IMR-90 (cell line): ENCODE measurements at regions not wholly inside any gene's neighbourhood (a gene's known extent, or its start where the extent isn't known, plus 50 kb on each side); places are given as distances from the start of the nearest gene placed in this dataset.

ENCODE experiments used
- ATAC-seq: fragments of 200-7000 bp; cut with Tn5 transposase; 2 replicates; pipeline ENCODE4 v1.9.1; 2020; ENCODE audit warnings: low read depth, mild to moderate bottlenecking, moderate library complexity
- BruUV-seq: library from RNA; stranded (reverse); fragments of 400-500 nt; replicated peaks from 2 replicates; lab custom pipeline; 2021; lab: Mats Ljungman, UMichigan
- CTCF ChIA-PET: fragments of 300-600 bp; formaldehyde crosslinking; extraction: SDS; loops from one replicate; lab custom pipeline; 2021; ENCODE audit warnings: antibody characterized with exemption; lab: Yijun Ruan, JAX
- POLR2A ChIA-PET: fragments of 300-600 bp; sonication (Branson Sonifier 250); formaldehyde crosslinking; loops from one replicate; lab custom pipeline; 2022; ENCODE audit warnings: antibody characterized with exemption; ENCODE audit not compliant: unreplicated experiment; lab: Charles Lee
- DNase-seq: peaks from one replicate; pipeline ENCODE4 v3.0.0; 2013
- H2AFZ ChIP-seq: replicated peaks from 2 replicates; pipeline ENCODE3; 2013; ENCODE audit warnings: low read length, mild to moderate bottlenecking; ENCODE audit not compliant: poor library complexity
- H2AK5ac ChIP-seq: 2 replicates; pipeline ENCODE4 v1.6.1; 2013; ENCODE audit warnings: low read depth, low read length, inconsistent platforms
- H2AK9ac ChIP-seq: replicated peaks from 2 replicates; pipeline ENCODE3; 2013; ENCODE audit warnings: mild to moderate bottlenecking, low read depth, low read length, moderate library complexity; ENCODE audit not compliant: poor library complexity
- H2BK120ac ChIP-seq: 2 replicates; pipeline ENCODE4 v1.6.1; 2013; ENCODE audit warnings: low read depth, low read length, inconsistent platforms
- H2BK15ac ChIP-seq: 3 replicates; pipeline ENCODE4 v1.6.1; 2013; ENCODE audit warnings: low read depth, low read length, inconsistent platforms
- H2BK20ac ChIP-seq: 2 replicates; pipeline ENCODE4 v1.6.1; 2013; ENCODE audit warnings: low read depth, mild to moderate bottlenecking, inconsistent platforms, low read length, moderate library complexity
- H2BK5ac ChIP-seq: 2 replicates; pipeline ENCODE4 v1.6.1; 2013; ENCODE audit warnings: mild to moderate bottlenecking, low read depth, low read length, inconsistent platforms; ENCODE audit not compliant: poor library complexity, severe bottlenecking
- H3K14ac ChIP-seq: replicated peaks from 2 replicates; pipeline ENCODE4 v1.6.1; 2013; ENCODE audit warnings: low read depth, low read length, inconsistent platforms
- H3K18ac ChIP-seq: 2 replicates; pipeline ENCODE4 v1.6.1; 2013; ENCODE audit warnings: low read depth, low read length, control low read depth
- H3K23ac ChIP-seq: 2 replicates; pipeline ENCODE4 v1.6.1; 2013; ENCODE audit warnings: low read depth, low read length, inconsistent platforms
- H3K27ac ChIP-seq: 2 replicates; pipeline ENCODE4 v1.5.1; 2013; ENCODE audit warnings: mild to moderate bottlenecking, control low read depth, low read length; ENCODE audit not compliant: insufficient read depth
- H3K27me3 ChIP-seq: 2 replicates; pipeline ENCODE4 v1.6.1; 2013; ENCODE audit warnings: low read length; ENCODE audit not compliant: control insufficient read depth, insufficient read depth
- H3K36me3 ChIP-seq: 2 replicates; pipeline ENCODE4 v1.6.1; 2013; ENCODE audit warnings: low read length, mixed read lengths; ENCODE audit not compliant: control insufficient read depth, insufficient read depth
- H3K4ac ChIP-seq: 2 replicates; pipeline ENCODE4 v1.6.1; 2013; ENCODE audit warnings: low read depth, low read length, inconsistent platforms
- H3K4me1 ChIP-seq: 2 replicates; pipeline ENCODE4 v1.6.1; 2013; ENCODE audit warnings: low read length, mixed read lengths; ENCODE audit not compliant: control insufficient read depth, insufficient read depth
- H3K4me2 ChIP-seq: 2 replicates; pipeline ENCODE4 v1.6.1; 2013; ENCODE audit warnings: low read depth, mild to moderate bottlenecking, control low read depth, low read length, moderate library complexity
- H3K4me3 ChIP-seq: 2 replicates; pipeline ENCODE4 v1.5.1; 2013; ENCODE audit warnings: low read depth, mild to moderate bottlenecking, control low read depth, low read length, moderate library complexity; ENCODE audit not compliant: insufficient read depth
- H3K56ac ChIP-seq: 2 replicates; pipeline ENCODE4 v1.6.1; 2013; ENCODE audit warnings: low read length, inconsistent platforms; ENCODE audit not compliant: insufficient read depth; ENCODE audit errors: extremely low read depth
- H3K79me1 ChIP-seq, 2 experiments: 2 replicates each; pipeline ENCODE4 v1.6.1; 2013; ENCODE audit warnings: low read length in 2 of 2, inconsistent platforms in 1 of 2, low read depth in 1 of 2
- H3K9ac ChIP-seq: 2 replicates; pipeline ENCODE4 v1.6.1; 2013; ENCODE audit warnings: low read depth, low read length, control low read depth
- H3K9me1 ChIP-seq: 2 replicates; pipeline ENCODE4 v1.6.1; 2013; ENCODE audit warnings: low read length, inconsistent platforms; ENCODE audit not compliant: insufficient read depth
- H3K9me3 ChIP-seq: 2 replicates; pipeline ENCODE4 v1.6.1; 2013; ENCODE audit warnings: low read length; ENCODE audit not compliant: control insufficient read depth, insufficient read depth
- H4K20me1 ChIP-seq: 2 replicates; pipeline ENCODE4 v1.6.1; 2013; ENCODE audit warnings: low read length, inconsistent platforms; ENCODE audit not compliant: insufficient read depth
- H4K5ac ChIP-seq: 2 replicates; pipeline ENCODE4 v1.6.1; 2013; ENCODE audit warnings: mild to moderate bottlenecking, low read depth, low read length, control low read depth
- H4K8ac ChIP-seq, 2 experiments: 2 replicates each; pipeline ENCODE4 v1.6.1; 2013; ENCODE audit warnings: low read depth in 2 of 2, low read length in 2 of 2, control low read depth in 1 of 2, inconsistent platforms in 1 of 2
- H4K91ac ChIP-seq: 2 replicates; pipeline ENCODE4 v1.6.1; 2013; ENCODE audit warnings: low read depth, low read length, inconsistent platforms; ENCODE audit not compliant: insufficient read depth
- CEBPB ChIP-seq: IDR thresholded peaks from 2 replicates; pipeline ENCODE4 v1.6.1; 2012; ENCODE audit warnings: low read depth, low read length, improper control_type of control experiment
- POLR2A ChIP-seq: IDR thresholded peaks from 2 replicates; pipeline ENCODE4 v1.6.1; 2012; ENCODE audit warnings: mild to moderate bottlenecking, low read depth, low read length
- WGBS, 2 experiments: methylation state at CpG; one replicate each; pipeline versions ENCODE4 v1.1.5 to v1.1.7; 2013; ENCODE audit warnings: missing lambda C conversion rate in 2 of 2; ENCODE audit not compliant: insufficient read length in 1 of 2; ENCODE audit errors: extremely low coverage in 2 of 2; 5-methylcytosine and 5-hydroxymethylcytosine counted together
- dilution Hi-C: fragments of 300-500 bp; cut with HindIII; formaldehyde crosslinking; loops from one replicate; pipeline ENCODE4 v1.14.3; 2018; ENCODE audit warnings: low sequenced_read_pairs; ENCODE audit not compliant: unreplicated experiment
- in situ Hi-C: fragments of 300-500 bp; cut with MboI; formaldehyde crosslinking; loops from 3 replicates; pipeline ENCODE4 v1.14.3; 2019; ENCODE audit warnings: low sequenced_read_pairs, inconsistent platforms, mixed read lengths
- intact Hi-C: fragments of 100-400 bp; cut with micrococcal nuclease; formaldehyde crosslinking; loops from 2 replicates; pipeline ENCODE4 v1.10.0; 2022

- DNase-seq (peak; percentile 67), ATAC-seq (no peak; the same call in 1 of the 2 replicates)
- no peaks in the 10 kb centered on the region for H3K9me3 ChIP-seq
- peak overlapping the region; percentile 92 for H2BK20ac ChIP-seq
- H3K4me2 ChIP-seq = no peak overlapping the region; the same call in 1 of the 2 replicates
- H3K14ac ChIP-seq = peak overlapping the region; percentile 67
- no peak overlapping the region for H3K56ac ChIP-seq
- H3K23ac ChIP-seq = peak overlapping the region; percentile 58; the same call in 1 of the 2 replicates
- no peak overlapping the region for H2AK5ac ChIP-seq
- ChIA-PET CTCF (no interaction called here), POLR2A (interaction anchor here (0.6 kb wide), 1 partner anchor 12 kb away, joined by 3 read pairs; no protein-coding TSS in a partner anchor)
- peak overlapping the region; percentile 35; the same call in 1 of the 2 replicates for H4K91ac ChIP-seq
- no peak overlapping the region for H3K4me3 ChIP-seq
- in situ Hi-C loops (no loop called here), intact Hi-C loops (no loop called here), dilution Hi-C loops (no loop called here)
- peak overlapping the region; percentile 87 for H3K4ac ChIP-seq
- 100% methylated on average over 2 of the region's 6 CpGs; no CpG with 5 or more reads in 1 of the 2 experiments for WGBS, 2 experiments
- 0 out of 4 replicates have a peak, but pooled peaks cover 0 to 3% of the 10 kb centered on the region in 2 experiments for H3K79me1 ChIP-seq
- no TSS peak for BruUV-seq
- H2BK15ac ChIP-seq = peak overlapping the region; percentile 66; the same call in 2 of the 3 replicates
- H3K18ac ChIP-seq = peak overlapping the region; percentile 92
- H3K9ac ChIP-seq = no peak overlapping the region
- H3K36me3 ChIP-seq = no peaks in the 10 kb centered on the region
- H2BK5ac ChIP-seq = peak overlapping the region; percentile 90
- H3K27me3 ChIP-seq = no peaks in the 10 kb centered on the region
- peaks cover 6% of the 10 kb centered on the region for H3K4me1 ChIP-seq
- H3K27ac ChIP-seq = peak overlapping the region; percentile 63; the same call in 1 of the 2 replicates
- peak overlapping the region; percentile 91 for H2BK120ac ChIP-seq
- H2AK9ac ChIP-seq = no peak overlapping the region
- H2AFZ ChIP-seq = no peak overlapping the region
- no peaks in the 10 kb centered on the region for H4K20me1 ChIP-seq
- H3K9me1 ChIP-seq = no peaks in the 10 kb centered on the region
- TF ChIP-seq CEBPB = peak; percentile 85
- TF ChIP-seq POLR2A = no peak
- peak overlapping the region; percentile 90 for H4K5ac ChIP-seq
- peak overlapping the region; percentile 25 to 56; a peak in 1 of 4 replicates for H4K8ac ChIP-seq
These were observed 360.3 kb downstream of the IRS1 start for GRCh38 chr2:226439337-226439736.
